ENCODE measurements at regions not wholly inside any gene's neighbourhood (a gene's known extent, or its start where the extent isn't known, plus 50 kb on each side); places are given as distances from the start of the nearest gene placed in this dataset.

GRCh38 chr2:120679526-120679925 is 56.1 kb upstream of the GLI2 start:
- no peak for ATAC-seq
- intact Hi-C loops (cut with micrococcal nuclease), result loop anchor here (5.0 to 10.0 kb wide), 2 partner anchors 95 to 337 kb away; no protein-coding TSS in a partner anchor

GRCh38 chr2:120680136-120680761 is 55.4 kb upstream of the GLI2 start:
- peak; percentile 84 for DNase-seq
- ATAC-seq, result peak; percentile 82
- intact Hi-C loops (cut with micrococcal nuclease), result no loop called here

More at GRCh38 chr2:120679526-120679925, 56.1 kb upstream of the GLI2 start:
- no peak for DNase-seq

- ATAC-seq (no peak), DNase-seq (no peak)
- intact Hi-C loops (cut with micrococcal nuclease), result no loop called here
Observed at GRCh38 chr2:120681181-120681580, 54.5 kb upstream of the GLI2 start.

- intact Hi-C loops (cut with micrococcal nuclease), result no loop called here
- DNase-seq, result no peak
- no peak for ATAC-seq
Observed at GRCh38 chr2:120681696-120682288, 53.9 kb upstream of the GLI2 start.

GRCh38 chr2:120682654-120683053 is 53.0 kb upstream of the GLI2 start:
- intact Hi-C loops (cut with micrococcal nuclease), result no loop called here
- no peak for ATAC-seq
- no peak for DNase-seq

GRCh38 chr2:120683081-120683480 is 52.6 kb upstream of the GLI2 start:
- intact Hi-C loops (cut with micrococcal nuclease), result no loop called here
- DNase-seq (no peak), ATAC-seq (no peak)

- intact Hi-C loops (cut with micrococcal nuclease), result no loop called here
- no peak for ATAC-seq
- DNase-seq, result no peak
Observed at GRCh38 chr2:120683701-120684100, 52.0 kb upstream of the GLI2 start.

GRCh38 chr2:120684289-120685065 is 51.2 kb upstream of the GLI2 start:
- intact Hi-C loops (cut with micrococcal nuclease), result no loop called here
- DNase-seq (no peak), ATAC-seq (no peak)

GRCh38 chr2:120685066-120685973 is 50.3 kb upstream of the GLI2 start:
- ATAC-seq (no peak), DNase-seq (no peak)
- intact Hi-C loops (cut with micrococcal nuclease), result no loop called here
